HL-60 (cell line): ENCODE measurements at regions not wholly inside any gene's neighbourhood (a gene's known extent, or its start where the extent isn't known, plus 50 kb on each side); places are given as distances from the start of the nearest gene placed in this dataset.

ENCODE experiments used
- GABPA ChIP-seq: IDR thresholded peaks from 2 replicates; pipeline ENCODE4 v1.6.1; 2012; ENCODE audit warnings: low read depth
- TF ChIP-seq, protein P1 (sequence below): IDR thresholded peaks from one replicate; pipeline ENCODE4 v1.5.1; 2011; ENCODE audit warnings: low read length, control low read depth, inconsistent platforms; ENCODE audit not compliant: insufficient read depth

DNA sequence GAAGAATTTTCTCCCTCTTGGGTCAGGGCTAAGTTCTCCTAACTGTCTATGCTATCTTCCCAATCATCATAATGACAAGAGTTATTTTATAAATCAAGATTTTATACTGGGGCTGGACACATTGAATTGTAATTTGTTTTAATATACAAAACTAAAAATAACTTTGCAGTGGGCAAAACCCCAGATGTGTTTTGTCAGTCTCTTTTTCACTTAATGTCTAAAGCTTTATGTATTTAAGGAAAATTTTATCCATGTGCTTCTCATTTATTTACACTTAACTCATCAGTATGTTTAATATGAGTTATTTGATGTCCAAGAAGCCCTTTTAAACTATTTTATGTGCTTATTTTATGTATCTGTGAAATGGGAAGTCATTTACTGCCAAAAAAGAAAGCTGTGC, 362.8 kb upstream of the ADAMTSL1 start:
- TF ChIP-seq, protein P1, sequence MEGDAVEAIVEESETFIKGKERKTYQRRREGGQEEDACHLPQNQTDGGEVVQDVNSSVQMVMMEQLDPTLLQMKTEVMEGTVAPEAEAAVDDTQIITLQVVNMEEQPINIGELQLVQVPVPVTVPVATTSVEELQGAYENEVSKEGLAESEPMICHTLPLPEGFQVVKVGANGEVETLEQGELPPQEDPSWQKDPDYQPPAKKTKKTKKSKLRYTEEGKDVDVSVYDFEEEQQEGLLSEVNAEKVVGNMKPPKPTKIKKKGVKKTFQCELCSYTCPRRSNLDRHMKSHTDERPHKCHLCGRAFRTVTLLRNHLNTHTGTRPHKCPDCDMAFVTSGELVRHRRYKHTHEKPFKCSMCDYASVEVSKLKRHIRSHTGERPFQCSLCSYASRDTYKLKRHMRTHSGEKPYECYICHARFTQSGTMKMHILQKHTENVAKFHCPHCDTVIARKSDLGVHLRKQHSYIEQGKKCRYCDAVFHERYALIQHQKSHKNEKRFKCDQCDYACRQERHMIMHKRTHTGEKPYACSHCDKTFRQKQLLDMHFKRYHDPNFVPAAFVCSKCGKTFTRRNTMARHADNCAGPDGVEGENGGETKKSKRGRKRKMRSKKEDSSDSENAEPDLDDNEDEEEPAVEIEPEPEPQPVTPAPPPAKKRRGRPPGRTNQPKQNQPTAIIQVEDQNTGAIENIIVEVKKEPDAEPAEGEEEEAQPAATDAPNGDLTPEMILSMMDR: no peak
- no peak for TF ChIP-seq GABPA
